ENCODE measurements at regions not wholly inside any gene's neighbourhood (a gene's known extent, or its start where the extent isn't known, plus 50 kb on each side); places are given as distances from the start of the nearest gene placed in this dataset.

DNA sequence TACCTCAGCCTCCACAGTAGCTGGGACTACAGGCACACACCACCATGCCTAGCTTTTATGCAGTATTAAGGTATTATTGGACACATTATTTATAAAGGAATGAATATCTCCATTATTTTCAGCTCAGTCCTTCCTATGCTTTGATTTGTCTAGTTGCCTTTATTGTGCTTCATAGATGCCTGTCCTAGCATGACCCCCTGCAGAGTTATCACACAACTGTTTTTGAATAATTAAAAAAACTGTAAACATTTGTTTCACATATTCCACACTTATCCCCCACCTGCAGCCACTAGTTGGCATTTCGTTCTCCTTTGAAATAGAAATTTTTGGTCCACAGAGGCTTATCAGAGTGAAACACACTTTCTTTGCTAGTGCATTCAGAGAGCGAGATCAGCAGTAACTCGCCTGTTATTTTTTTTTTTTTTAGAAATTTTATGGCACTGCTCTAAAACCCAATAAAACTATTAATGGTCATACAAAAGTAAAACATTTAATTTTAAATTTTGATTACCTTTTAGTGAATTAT lies 151.8 kb upstream of the RASA1 start:
- no peak for TF ChIP-seq CTCF (IDR thresholded peaks at IDR 0.05; ENCODE audit: low read depth, low read length, poor library complexity, severe bottlenecking)
- TF ChIP-seq EZH2phosphoT487 (IDR thresholded peaks at IDR 0.05; ENCODE audit: borderline replicate concordance, low read length), result no peak
